ENCODE measurements at regions not wholly inside any gene's neighbourhood (a gene's known extent, or its start where the extent isn't known, plus 50 kb on each side); places are given as distances from the start of the nearest gene placed in this dataset.
"Not testable (repeated sequence)": the region's sequence is repeated elsewhere in the genome, so short reads cannot be mapped to it uniquely, and the experiment has no call there.

DNA sequence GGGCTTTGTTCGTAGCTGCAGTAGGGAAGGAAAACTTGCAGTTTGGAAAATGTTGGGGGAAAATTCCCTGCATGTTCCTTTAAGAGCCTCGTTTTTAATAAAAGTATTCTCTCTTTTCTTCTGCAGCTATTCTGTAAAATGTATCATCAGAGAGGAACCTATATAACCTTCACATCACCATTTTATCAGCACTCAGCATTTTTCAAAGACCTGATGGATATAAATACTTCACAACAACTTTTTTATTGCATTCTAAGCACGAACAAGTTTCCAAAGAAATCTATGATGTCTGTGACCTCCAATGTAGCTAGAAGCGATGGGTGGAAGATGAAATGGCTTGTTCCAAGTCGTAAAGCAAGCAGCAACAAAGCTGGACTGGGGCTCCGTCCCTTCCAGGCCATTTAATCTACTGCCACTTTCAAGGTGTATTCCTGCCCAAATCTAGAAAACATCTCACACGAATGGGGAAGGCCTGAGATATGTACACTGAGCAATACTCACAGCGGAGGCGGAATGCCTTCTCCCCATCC is 84.0 kb downstream of the NSUN2 start:
- Histone ChIP-seq H3K27ac (ENCODE audit: low read depth in 2 of 2, low read length in 2 of 2) (no peak overlapping the region), H3K9ac (ENCODE audit: low read depth in 1 of 2, low read length in 2 of 2) (no peak overlapping the region), H3K4me3 (ENCODE audit: low read length in 2 of 2) (no peak overlapping the region), H3K36me3 (ENCODE audit: control insufficient read depth in 2 of 2, insufficient read depth in 2 of 2, low read length in 2 of 2) (no peaks in the 10 kb centered on the region), H3K9me3 (ENCODE audit: control insufficient read depth in 2 of 2, low read length in 2 of 2) (no peaks in the 10 kb centered on the region), H3K4me1 (ENCODE audit: control insufficient read depth in 2 of 2, insufficient read depth in 2 of 2, low read length in 2 of 2) (no peaks in the 10 kb centered on the region), H3K27me3 (ENCODE audit: control insufficient read depth in 2 of 2, insufficient read depth in 2 of 2, low read length in 2 of 2) (no peaks in the 10 kb centered on the region)

DNA sequence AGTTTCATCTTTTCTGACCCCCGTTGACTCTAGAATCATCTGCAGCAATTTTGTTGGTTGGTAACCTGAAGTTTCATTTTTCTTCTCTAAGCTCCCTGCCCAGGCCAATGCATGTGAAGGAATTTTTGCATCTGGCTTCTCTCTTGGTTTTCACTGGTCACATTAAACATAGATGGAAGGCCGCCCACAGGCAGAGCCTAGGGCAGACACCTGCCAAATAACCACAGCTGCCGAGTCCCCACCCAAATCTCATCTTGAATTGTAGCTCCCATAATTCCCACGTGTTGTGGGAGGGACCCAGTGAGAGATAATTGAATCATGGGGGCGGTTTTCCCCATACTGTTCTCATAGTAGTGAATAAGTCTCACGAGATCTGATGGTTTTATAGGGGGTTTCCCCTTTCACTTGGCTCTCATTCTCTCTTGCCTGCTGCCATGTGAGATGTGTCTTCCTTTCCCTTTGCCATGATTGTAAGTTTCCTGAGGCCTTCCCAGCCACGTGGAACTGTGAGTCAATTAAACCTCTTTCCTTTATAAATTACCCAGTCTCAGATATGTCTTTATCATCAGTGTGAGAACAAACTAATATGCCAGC is 84.8 kb downstream of the NSUN2 start:
- H3K27ac ChIP-seq (ENCODE audit: low read depth in 2 of 2, low read length in 2 of 2); H3K4me3 ChIP-seq (ENCODE audit: low read length in 2 of 2); H3K9ac ChIP-seq (ENCODE audit: low read depth in 1 of 2, low read length in 2 of 2); H3K36me3 ChIP-seq (ENCODE audit: control insufficient read depth in 2 of 2, insufficient read depth in 2 of 2, low read length in 2 of 2); H3K27me3 ChIP-seq (ENCODE audit: control insufficient read depth in 2 of 2, insufficient read depth in 2 of 2, low read length in 2 of 2); H3K4me1 ChIP-seq (ENCODE audit: control insufficient read depth in 2 of 2, insufficient read depth in 2 of 2, low read length in 2 of 2); H3K9me3 ChIP-seq (ENCODE audit: control insufficient read depth in 2 of 2, low read length in 2 of 2): not testable (repeated sequence)

DNA sequence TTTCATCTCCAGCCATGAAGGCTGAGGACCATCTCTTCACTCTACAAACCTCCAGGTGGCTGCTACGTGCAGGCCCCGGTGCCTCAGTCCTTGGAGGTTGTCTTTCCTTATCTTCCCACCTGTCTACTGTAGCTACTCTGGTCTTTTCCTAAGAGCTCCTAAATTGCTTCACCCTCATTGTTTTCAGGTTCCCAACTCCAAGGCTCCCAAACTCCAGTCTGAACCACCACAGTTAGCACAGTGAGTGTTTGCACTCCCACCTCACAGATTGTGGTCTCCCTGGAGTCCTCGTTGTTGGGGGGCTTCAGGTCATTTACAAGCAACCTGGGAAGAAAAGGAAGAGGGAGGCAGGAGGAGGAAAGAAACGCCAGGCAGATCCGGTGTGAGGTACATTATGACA is 85.3 kb downstream of the NSUN2 start:
- H3K9me3 ChIP-seq (ENCODE audit: control insufficient read depth in 2 of 2, low read length in 2 of 2), result no peaks in the 10 kb centered on the region
- H3K27ac ChIP-seq (ENCODE audit: low read depth in 2 of 2, low read length in 2 of 2), result no peak overlapping the region
- H3K4me1 ChIP-seq (ENCODE audit: control insufficient read depth in 2 of 2, insufficient read depth in 2 of 2, low read length in 2 of 2), result no peaks in the 10 kb centered on the region
- H3K27me3 ChIP-seq (ENCODE audit: control insufficient read depth in 2 of 2, insufficient read depth in 2 of 2, low read length in 2 of 2), result no peaks in the 10 kb centered on the region
- H3K9ac ChIP-seq (ENCODE audit: low read depth in 1 of 2, low read length in 2 of 2), result no peak overlapping the region
- no peaks in the 10 kb centered on the region for H3K36me3 ChIP-seq (ENCODE audit: control insufficient read depth in 2 of 2, insufficient read depth in 2 of 2, low read length in 2 of 2)
- H3K4me3 ChIP-seq (ENCODE audit: low read length in 2 of 2), result no peak overlapping the region

DNA sequence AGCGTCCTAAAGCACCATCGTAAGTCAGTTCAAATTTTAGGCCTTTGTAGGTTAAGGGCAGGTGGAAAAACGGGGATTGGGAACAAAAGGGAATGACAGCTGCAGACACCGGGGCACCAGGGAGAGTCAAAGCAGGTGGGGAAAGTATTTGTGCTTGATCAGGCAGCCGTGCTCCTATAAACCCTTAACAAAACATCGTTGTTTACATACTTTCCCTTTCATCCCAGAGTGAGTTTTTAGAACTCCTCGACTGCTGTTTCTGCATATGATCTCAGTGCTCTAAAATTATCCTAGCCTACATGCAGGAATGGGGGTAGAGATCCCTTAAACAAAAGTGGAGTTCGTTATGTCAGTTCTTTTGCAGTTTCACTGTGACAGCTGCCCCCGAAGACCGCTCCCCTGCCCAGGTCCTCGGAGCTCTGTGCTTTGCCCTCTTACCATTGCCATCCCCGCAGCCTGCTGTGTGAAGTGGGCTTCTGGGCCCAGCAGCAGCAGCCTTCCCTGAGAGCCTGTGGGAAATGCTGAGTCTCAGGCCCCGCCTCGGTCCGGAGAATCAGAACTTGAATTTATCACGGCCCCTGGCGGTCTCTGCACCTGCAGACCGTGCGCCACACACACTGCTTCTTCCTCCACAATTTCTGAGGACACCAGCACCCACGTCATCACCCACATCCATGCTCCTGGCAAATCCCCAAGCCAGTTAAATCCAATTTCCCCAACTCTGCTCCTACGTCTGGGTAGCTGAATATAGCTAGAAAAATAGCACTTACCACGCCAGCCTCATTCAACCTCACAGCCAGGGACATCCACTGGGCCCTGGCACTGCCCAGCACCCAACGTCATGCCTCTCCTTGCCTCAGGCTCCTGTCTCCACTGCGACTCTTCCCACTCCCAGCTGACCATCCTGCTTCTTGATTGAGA is 86.8 kb downstream of the NSUN2 start:
- H3K4me3 ChIP-seq (ENCODE audit: low read length in 2 of 2), result no peak overlapping the region
- H3K9me3 ChIP-seq (ENCODE audit: control insufficient read depth in 2 of 2, low read length in 2 of 2), result no peaks in the 10 kb centered on the region
- H3K9ac ChIP-seq (ENCODE audit: low read depth in 1 of 2, low read length in 2 of 2), result no peak overlapping the region
- H3K4me1 ChIP-seq (ENCODE audit: control insufficient read depth in 2 of 2, insufficient read depth in 2 of 2, low read length in 2 of 2), result no peaks in the 10 kb centered on the region
- no peaks in the 10 kb centered on the region for H3K36me3 ChIP-seq (ENCODE audit: control insufficient read depth in 2 of 2, insufficient read depth in 2 of 2, low read length in 2 of 2)
- H3K27me3 ChIP-seq (ENCODE audit: control insufficient read depth in 2 of 2, insufficient read depth in 2 of 2, low read length in 2 of 2), result no peaks in the 10 kb centered on the region
- no peak overlapping the region for H3K27ac ChIP-seq (ENCODE audit: low read depth in 2 of 2, low read length in 2 of 2)

DNA sequence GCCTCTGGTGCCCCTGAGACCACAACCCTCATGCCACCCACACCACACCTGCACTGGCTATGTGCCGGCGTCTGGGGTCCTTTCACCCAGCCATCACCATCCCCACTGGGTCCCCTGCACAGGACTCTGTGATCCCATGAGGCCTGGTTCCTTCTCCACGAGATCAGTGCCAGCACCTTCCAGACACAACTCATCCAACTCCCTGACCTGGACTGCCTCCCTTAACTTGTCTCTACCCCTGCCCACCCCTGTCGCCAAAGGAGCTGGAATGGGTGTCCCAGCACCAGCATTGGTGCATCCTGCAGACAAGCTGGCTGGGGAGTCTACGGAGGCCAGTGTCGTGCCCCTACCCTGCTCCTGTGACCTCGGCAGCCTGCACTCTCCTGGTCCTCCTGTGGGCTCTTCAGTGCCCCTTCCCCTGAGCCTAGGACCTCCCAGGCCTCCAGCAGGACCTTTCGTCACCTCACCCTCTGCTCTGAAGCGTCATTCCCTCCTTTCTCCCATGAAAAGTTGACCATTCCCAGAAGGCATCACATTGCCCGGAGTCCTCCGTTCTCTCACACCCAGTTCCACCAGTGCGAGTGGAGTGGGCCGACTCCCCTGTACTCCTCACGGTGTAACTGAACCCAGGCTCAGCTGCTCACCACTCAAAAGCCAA is 87.7 kb downstream of the NSUN2 start:
- H3K4me3 ChIP-seq (ENCODE audit: low read length in 2 of 2), result no peak overlapping the region
- no peaks in the 10 kb centered on the region for H3K4me1 ChIP-seq (ENCODE audit: control insufficient read depth in 2 of 2, insufficient read depth in 2 of 2, low read length in 2 of 2)
- no peaks in the 10 kb centered on the region for H3K36me3 ChIP-seq (ENCODE audit: control insufficient read depth in 2 of 2, insufficient read depth in 2 of 2, low read length in 2 of 2)
- no peaks in the 10 kb centered on the region for H3K27me3 ChIP-seq (ENCODE audit: control insufficient read depth in 2 of 2, insufficient read depth in 2 of 2, low read length in 2 of 2)
- H3K27ac ChIP-seq (ENCODE audit: low read depth in 2 of 2, low read length in 2 of 2), result peak overlapping the region in 1 of 2 donors; percentile 4
- H3K9ac ChIP-seq (ENCODE audit: low read depth in 1 of 2, low read length in 2 of 2), result no peak overlapping the region
- H3K9me3 ChIP-seq (ENCODE audit: control insufficient read depth in 2 of 2, low read length in 2 of 2), result no peaks in the 10 kb centered on the region

DNA sequence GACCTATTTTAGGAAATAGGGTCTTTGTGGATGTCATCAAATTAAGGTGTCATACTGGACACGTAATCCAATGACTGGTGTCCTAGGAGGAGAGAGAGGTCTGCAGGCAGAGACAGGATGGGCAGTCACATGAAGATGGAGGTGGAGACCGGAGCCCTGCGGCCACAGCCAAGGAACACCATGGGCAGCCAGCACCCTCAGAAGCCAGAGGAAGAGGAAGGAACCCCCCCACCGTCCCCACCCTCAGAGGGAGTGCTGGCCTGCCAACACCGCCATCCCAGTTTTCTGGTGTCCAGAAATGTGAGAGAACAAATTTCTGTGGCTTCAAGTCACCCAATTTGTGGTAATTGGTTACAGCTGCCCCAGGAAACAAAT is 88.3 kb downstream of the NSUN2 start:
- no peak overlapping the region for H3K27ac ChIP-seq (ENCODE audit: low read depth in 2 of 2, low read length in 2 of 2)
- H3K9me3 ChIP-seq (ENCODE audit: control insufficient read depth in 2 of 2, low read length in 2 of 2), result no peaks in the 10 kb centered on the region
- no peaks in the 10 kb centered on the region for H3K36me3 ChIP-seq (ENCODE audit: control insufficient read depth in 2 of 2, insufficient read depth in 2 of 2, low read length in 2 of 2)
- H3K4me1 ChIP-seq (ENCODE audit: control insufficient read depth in 2 of 2, insufficient read depth in 2 of 2, low read length in 2 of 2), result no peaks in the 10 kb centered on the region
- no peak overlapping the region for H3K9ac ChIP-seq (ENCODE audit: low read depth in 1 of 2, low read length in 2 of 2)
- H3K4me3 ChIP-seq (ENCODE audit: low read length in 2 of 2), result no peak overlapping the region
- H3K27me3 ChIP-seq (ENCODE audit: control insufficient read depth in 2 of 2, insufficient read depth in 2 of 2, low read length in 2 of 2), result no peaks in the 10 kb centered on the region

All from mucosa of rectum (tissue), 2 donors.